Upper lobe of left lung (tissue), 6 donors: ENCODE measurements at regions not wholly inside any gene's neighbourhood (a gene's known extent, or its start where the extent isn't known, plus 50 kb on each side); places are given as distances from the start of the nearest gene placed in this dataset.

Experiments used
- ATAC-seq, 2 donors: fragments of 200-7000 bp; cut with Tn5 transposase; one replicate each; pipeline ENCODE4 v1.9.1; 2022; ENCODE audit warnings: mild to moderate bottlenecking in 2 of 2, moderate library complexity in 2 of 2; ENCODE audit not compliant: low FRiP score in 2 of 2
- DNase-seq, 2 donors: peaks; one replicate each; pipeline ENCODE4 v3.0.0-alpha.2; 2019 to 2020
- H3K27ac ChIP-seq, 4 donors: fragments of 200-600 bp; sonication (generic); one replicate each; pipeline ENCODE4 v1.5.1; 2016 to 2019
- H3K27me3 ChIP-seq, 4 donors: fragments of 200-600 bp; sonication (generic); one replicate each; pipeline ENCODE4 v1.5.1; 2017 to 2019
- H3K36me3 ChIP-seq, 4 donors: fragments of 200-600 bp; sonication (generic); one replicate each; pipeline ENCODE4 v1.5.1; 2016 to 2019
- H3K4me1 ChIP-seq, 4 donors: fragments of 200-600 bp; sonication (generic); one replicate each; pipeline ENCODE4 v1.5.1; 2018 to 2019
- H3K4me3 ChIP-seq, 4 donors: fragments of 200-600 bp; sonication (generic); one replicate each; pipeline ENCODE4 v1.5.1; 2017 to 2019; ENCODE audit warnings: mild to moderate bottlenecking in 2 of 4, moderate library complexity in 1 of 4
- H3K9me3 ChIP-seq, 4 donors: fragments of 200-600 bp; sonication (generic); one replicate each; pipeline ENCODE4 v1.5.1; 2018 to 2019
- EP300 ChIP-seq, 4 donors: sonication (generic); formaldehyde crosslinking; IDR thresholded peaks; one replicate each; pipeline ENCODE4 v1.5.1; 2017; ENCODE audit warnings: antibody characterized with exemption in 4 of 4, control low read depth in 2 of 4
- POLR2A ChIP-seq, 4 donors: fragments of 450-650 bp; IDR thresholded peaks; one replicate each; pipeline ENCODE4 v1.5.1; 2016 to 2017; ENCODE audit warnings: antibody characterized with exemption in 4 of 4, mild to moderate bottlenecking in 2 of 4
- POLR2AphosphoS5 ChIP-seq, 2 donors: sonication (generic); formaldehyde crosslinking; IDR thresholded peaks; one replicate each; pipeline ENCODE4 v1.5.1; 2017; ENCODE audit warnings: antibody characterized with exemption in 2 of 2
- WGBS, 2 donors: methylation state at CpG; one replicate each; pipeline ENCODE4 v1.1.5; 2017 to 2018; 5-methylcytosine and 5-hydroxymethylcytosine counted together
- TF ChIP-seq, protein P1 (sequence below), 6 experiments: fragments of 450-650 bp in 4 of 6; fragments of 200-600 bp in 2 of 6; sonication (generic) in 2 of 6; IDR thresholded peaks; one replicate each; pipeline ENCODE4 v1.5.1; 2016 to 2019; ENCODE audit warnings: antibody characterized with exemption in 6 of 6
- donor health status: DM: no; HTN: no; CAD: no; lungs with moderate emphysema.
- donor health status: DM: no; HTN: yes; CAD: no; lungs with severe emphysema.

DNA sequence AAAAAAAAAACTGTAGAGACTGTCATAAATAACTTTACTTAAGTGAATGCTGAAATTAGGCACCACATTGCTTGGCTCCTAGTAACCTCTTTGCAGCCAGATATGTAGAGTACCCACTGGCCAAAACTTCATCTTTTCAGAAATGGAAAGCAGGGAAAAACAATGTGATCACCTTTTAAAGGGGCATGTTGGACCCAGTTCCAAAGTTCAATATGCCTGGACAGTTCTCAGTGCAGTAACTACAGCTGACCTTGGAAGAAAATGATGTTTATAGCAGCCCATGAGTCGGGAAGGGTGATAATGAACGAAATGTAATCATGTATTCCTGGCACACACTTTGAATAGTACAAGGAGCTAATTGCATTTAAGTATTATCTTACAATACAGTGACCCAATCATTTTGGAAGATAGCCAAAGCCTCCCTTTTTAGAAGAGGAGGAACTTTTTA lies 93.6 kb upstream of the TAB2 start:
- Histone ChIP-seq H3K36me3 (no peaks in the 10 kb centered on the region), H3K4me1 (no peaks in the 10 kb centered on the region), H3K27ac (no peak overlapping the region), H3K4me3 (no peak overlapping the region), H3K27me3 (no peaks in the 10 kb centered on the region), H3K9me3 (no peaks in the 10 kb centered on the region)
- 41 to 42% methylated on average over 2 of the region's 2 CpGs for WGBS, 2 donors
- ATAC-seq: no peak
- no peak for TF ChIP-seq EP300 (IDR thresholded peaks at IDR 0.05)
- TF ChIP-seq, protein P1, sequence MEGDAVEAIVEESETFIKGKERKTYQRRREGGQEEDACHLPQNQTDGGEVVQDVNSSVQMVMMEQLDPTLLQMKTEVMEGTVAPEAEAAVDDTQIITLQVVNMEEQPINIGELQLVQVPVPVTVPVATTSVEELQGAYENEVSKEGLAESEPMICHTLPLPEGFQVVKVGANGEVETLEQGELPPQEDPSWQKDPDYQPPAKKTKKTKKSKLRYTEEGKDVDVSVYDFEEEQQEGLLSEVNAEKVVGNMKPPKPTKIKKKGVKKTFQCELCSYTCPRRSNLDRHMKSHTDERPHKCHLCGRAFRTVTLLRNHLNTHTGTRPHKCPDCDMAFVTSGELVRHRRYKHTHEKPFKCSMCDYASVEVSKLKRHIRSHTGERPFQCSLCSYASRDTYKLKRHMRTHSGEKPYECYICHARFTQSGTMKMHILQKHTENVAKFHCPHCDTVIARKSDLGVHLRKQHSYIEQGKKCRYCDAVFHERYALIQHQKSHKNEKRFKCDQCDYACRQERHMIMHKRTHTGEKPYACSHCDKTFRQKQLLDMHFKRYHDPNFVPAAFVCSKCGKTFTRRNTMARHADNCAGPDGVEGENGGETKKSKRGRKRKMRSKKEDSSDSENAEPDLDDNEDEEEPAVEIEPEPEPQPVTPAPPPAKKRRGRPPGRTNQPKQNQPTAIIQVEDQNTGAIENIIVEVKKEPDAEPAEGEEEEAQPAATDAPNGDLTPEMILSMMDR (IDR thresholded peaks at IDR 0.05): no peak
- no peak for TF ChIP-seq POLR2A (IDR thresholded peaks at IDR 0.05)
- no peak for TF ChIP-seq POLR2AphosphoS5 (IDR thresholded peaks at IDR 0.05)
- DNase-seq: no peak

DNA sequence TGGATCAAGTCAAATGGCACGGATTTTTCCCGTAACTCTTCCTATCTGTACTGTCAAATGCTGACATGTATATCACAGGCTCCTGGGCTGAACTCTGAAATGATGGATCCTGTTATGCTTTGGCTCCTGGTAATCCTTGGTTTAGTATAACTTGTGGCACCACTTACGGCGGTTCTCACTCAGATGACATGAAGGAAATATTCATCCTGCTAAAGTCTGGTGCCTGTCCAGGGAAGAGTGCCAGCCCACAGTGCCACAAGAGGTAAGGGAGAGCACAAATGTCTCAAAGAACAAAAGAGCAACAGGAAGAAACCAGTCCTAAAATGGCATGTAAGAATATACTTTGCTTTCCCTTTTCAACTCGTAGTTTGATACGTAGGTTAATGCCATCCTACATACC lies 93.1 kb upstream of the TAB2 start:
- H3K36me3 ChIP-seq: no peaks in the 10 kb centered on the region
- H3K27ac ChIP-seq: no peak overlapping the region
- 80 to 84% methylated on average over 6 of the region's 6 CpGs for WGBS, 2 donors
- no peak for DNase-seq
- no peak for ATAC-seq
- no peaks in the 10 kb centered on the region for H3K9me3 ChIP-seq
- no peak overlapping the region for H3K4me3 ChIP-seq
- no peaks in the 10 kb centered on the region for H3K4me1 ChIP-seq
- TF ChIP-seq POLR2A (IDR thresholded peaks at IDR 0.05): no peak
- TF ChIP-seq, protein P1 (IDR thresholded peaks at IDR 0.05): no peak
- no peak for TF ChIP-seq EP300 (IDR thresholded peaks at IDR 0.05)
- no peak for TF ChIP-seq POLR2AphosphoS5 (IDR thresholded peaks at IDR 0.05)
- no peaks in the 10 kb centered on the region for H3K27me3 ChIP-seq

DNA sequence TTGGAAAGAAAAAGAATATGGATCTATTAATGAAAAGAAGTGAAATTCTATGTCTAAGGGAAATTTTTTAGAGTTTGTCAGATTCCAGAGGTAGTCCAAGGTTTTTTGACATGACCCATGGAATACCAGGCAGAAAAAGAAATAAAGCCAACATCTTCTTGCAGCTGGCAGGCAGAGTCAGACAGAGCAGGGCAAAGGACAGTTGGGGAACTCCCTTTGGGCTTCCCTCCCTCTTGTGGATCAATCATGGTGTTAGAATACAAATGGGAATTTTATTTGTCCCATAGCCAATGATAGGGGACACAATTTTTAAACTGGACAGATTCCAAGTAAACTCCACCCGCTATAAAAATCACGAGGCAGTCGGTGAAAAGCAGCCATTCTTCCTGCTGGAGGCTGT lies 92.1 kb upstream of the TAB2 start:
- DNase-seq: no peak
- 70 to 77% methylated on average over 3 of the region's 3 CpGs for WGBS, 2 donors
- Histone ChIP-seq H3K9me3 (no peaks in the 10 kb centered on the region), H3K36me3 (no peaks in the 10 kb centered on the region), H3K4me1 (no peaks in the 10 kb centered on the region), H3K27ac (no peak overlapping the region), H3K4me3 (no peak overlapping the region), H3K27me3 (no peaks in the 10 kb centered on the region)
- no peak for TF ChIP-seq POLR2AphosphoS5 (IDR thresholded peaks at IDR 0.05)
- no peak for TF ChIP-seq POLR2A (IDR thresholded peaks at IDR 0.05)
- no peak for TF ChIP-seq EP300 (IDR thresholded peaks at IDR 0.05)
- TF ChIP-seq, protein P1 (IDR thresholded peaks at IDR 0.05): no peak
- no peak for ATAC-seq

DNA sequence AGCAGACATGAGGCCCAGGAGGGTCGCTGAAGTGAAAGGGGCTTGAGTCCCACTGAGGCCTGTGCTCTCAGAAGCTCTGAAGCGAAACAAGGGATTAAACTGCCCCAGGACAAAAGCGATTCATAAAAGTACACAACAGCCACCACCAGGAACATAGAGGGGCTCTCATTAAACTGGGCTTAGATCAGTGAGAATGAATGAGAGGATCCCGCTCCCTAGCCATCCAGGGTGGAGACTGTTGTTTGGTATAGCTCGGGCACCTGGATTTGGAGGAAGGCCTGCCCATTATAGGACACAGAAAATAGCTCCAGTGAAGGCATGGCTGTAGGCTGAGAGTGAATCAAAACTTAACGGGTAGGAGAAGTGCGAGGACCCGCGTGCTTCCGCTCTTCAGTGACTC lies 91.6 kb upstream of the TAB2 start:
- H3K9me3 ChIP-seq: no peaks in the 10 kb centered on the region
- ATAC-seq (no peak), DNase-seq (no peak)
- H3K4me1 ChIP-seq: no peaks in the 10 kb centered on the region
- no peak overlapping the region for H3K27ac ChIP-seq
- TF ChIP-seq POLR2A (IDR thresholded peaks at IDR 0.05): no peak
- no peak for TF ChIP-seq POLR2AphosphoS5 (IDR thresholded peaks at IDR 0.05)
- no peak for TF ChIP-seq EP300 (IDR thresholded peaks at IDR 0.05)
- TF ChIP-seq, protein P1 (IDR thresholded peaks at IDR 0.05): no peak
- WGBS, 2 donors: 89 to 90% methylated on average over 7 to 10 of the region's 10 CpGs
- H3K27me3 ChIP-seq: no peaks in the 10 kb centered on the region
- H3K4me3 ChIP-seq: no peak overlapping the region
- no peaks in the 10 kb centered on the region for H3K36me3 ChIP-seq

DNA sequence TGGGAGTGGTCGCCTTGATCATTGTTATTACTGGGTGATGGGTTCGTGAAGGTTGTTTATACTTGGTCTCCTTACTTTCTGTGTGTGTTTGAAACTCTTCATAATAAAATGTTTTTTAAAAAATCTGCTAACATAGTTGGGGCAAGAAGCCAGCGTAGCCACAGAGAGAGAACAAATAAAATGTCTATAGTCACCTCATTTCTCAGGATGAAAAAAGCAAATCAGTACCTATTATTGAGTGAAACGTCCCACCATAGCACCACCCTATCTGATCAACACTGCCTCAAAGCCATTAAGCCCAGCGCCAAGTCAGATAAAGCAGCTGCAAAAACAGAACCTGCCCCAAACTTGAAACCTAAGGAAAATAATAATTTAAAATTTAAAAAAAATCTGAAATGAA lies 89.7 kb upstream of the TAB2 start:
- Histone ChIP-seq H3K27ac (no peak overlapping the region), H3K9me3 (no peaks in the 10 kb centered on the region), H3K4me3 (no peak overlapping the region), H3K36me3 (no peaks in the 10 kb centered on the region), H3K27me3 (no peaks in the 10 kb centered on the region), H3K4me1 (no peaks in the 10 kb centered on the region)
- ATAC-seq (no peak), DNase-seq (no peak)
- 67 to 70% methylated on average over 5 of the region's 5 CpGs for WGBS, 2 donors
- TF ChIP-seq EP300 (IDR thresholded peaks at IDR 0.05) (no peak), POLR2AphosphoS5 (IDR thresholded peaks at IDR 0.05) (no peak), POLR2A (IDR thresholded peaks at IDR 0.05) (no peak)
- TF ChIP-seq, protein P1 (IDR thresholded peaks at IDR 0.05): no peak
